ENCODE measurements at regions not wholly inside any gene's neighbourhood (a gene's known extent, or its start where the extent isn't known, plus 50 kb on each side); places are given as distances from the start of the nearest gene placed in this dataset.

- Histone ChIP-seq H3K4me2 (ENCODE audit: low read length) (no peak overlapping the region), H3K27me3 (ENCODE audit: insufficient read depth, low read length) (no peaks in the 10 kb centered on the region), H3K4me3 (replicated peaks in 1 of 2; ENCODE audit: low read depth in 1 of 2, low read length in 2 of 2) (no peak overlapping the region), H3K4me1 (ENCODE audit: control insufficient read depth in 1 of 2, insufficient read depth in 2 of 2, low read length in 2 of 2) (peaks cover 39 to 40% of the 10 kb centered on the region in 2 experiments), H3K36me3 (ENCODE audit: control insufficient read depth in 1 of 2, insufficient read depth in 2 of 2, low read length in 2 of 2) (no peaks in the 10 kb centered on the region), H3K79me2 (ENCODE audit: insufficient read depth, low read length) (no peaks in the 10 kb centered on the region), H3K9me2 (ENCODE audit: insufficient read depth) (no peaks in the 10 kb centered on the region), H4K20me1 (ENCODE audit: insufficient read depth) (no peaks in the 10 kb centered on the region), H3K9ac (ENCODE audit: low read length) (no peak overlapping the region), H2AFZ (ENCODE audit: low read depth, low read length, poor library complexity, severe bottlenecking) (no peak overlapping the region), H3K27ac (ENCODE audit: low read depth, low read length) (no peak overlapping the region), H3K9me3 (ENCODE audit: control insufficient read depth in 1 of 2, insufficient read depth in 1 of 2, low read depth in 1 of 2, low read length in 2 of 2) (no peaks in the 10 kb centered on the region)
- TF ChIP-seq POLR2A (IDR thresholded peaks at IDR 0.05; ENCODE audit: borderline replicate concordance, extremely low read depth, insufficient read depth, insufficient read length) (no peak), EZH2 (IDR thresholded peaks at IDR 0.05) (no peak), SP1 (IDR thresholded peaks at IDR 0.05; ENCODE audit: low read depth) (no peak), SRF (IDR thresholded peaks at IDR 0.05; ENCODE audit: low read depth) (no peak), ZFX (IDR thresholded peaks at IDR 0.05) (no peak), ELF1 (IDR thresholded peaks at IDR 0.05; ENCODE audit: borderline replicate concordance, low read depth) (no peak), ATF3 (IDR thresholded peaks at IDR 0.05) (no peak), CBX3 (IDR thresholded peaks at IDR 0.05; ENCODE audit: low read depth) (no peak), FOSL1 (IDR thresholded peaks at IDR 0.05; ENCODE audit: low read depth) (no peak)
- TF ChIP-seq, protein P1, sequence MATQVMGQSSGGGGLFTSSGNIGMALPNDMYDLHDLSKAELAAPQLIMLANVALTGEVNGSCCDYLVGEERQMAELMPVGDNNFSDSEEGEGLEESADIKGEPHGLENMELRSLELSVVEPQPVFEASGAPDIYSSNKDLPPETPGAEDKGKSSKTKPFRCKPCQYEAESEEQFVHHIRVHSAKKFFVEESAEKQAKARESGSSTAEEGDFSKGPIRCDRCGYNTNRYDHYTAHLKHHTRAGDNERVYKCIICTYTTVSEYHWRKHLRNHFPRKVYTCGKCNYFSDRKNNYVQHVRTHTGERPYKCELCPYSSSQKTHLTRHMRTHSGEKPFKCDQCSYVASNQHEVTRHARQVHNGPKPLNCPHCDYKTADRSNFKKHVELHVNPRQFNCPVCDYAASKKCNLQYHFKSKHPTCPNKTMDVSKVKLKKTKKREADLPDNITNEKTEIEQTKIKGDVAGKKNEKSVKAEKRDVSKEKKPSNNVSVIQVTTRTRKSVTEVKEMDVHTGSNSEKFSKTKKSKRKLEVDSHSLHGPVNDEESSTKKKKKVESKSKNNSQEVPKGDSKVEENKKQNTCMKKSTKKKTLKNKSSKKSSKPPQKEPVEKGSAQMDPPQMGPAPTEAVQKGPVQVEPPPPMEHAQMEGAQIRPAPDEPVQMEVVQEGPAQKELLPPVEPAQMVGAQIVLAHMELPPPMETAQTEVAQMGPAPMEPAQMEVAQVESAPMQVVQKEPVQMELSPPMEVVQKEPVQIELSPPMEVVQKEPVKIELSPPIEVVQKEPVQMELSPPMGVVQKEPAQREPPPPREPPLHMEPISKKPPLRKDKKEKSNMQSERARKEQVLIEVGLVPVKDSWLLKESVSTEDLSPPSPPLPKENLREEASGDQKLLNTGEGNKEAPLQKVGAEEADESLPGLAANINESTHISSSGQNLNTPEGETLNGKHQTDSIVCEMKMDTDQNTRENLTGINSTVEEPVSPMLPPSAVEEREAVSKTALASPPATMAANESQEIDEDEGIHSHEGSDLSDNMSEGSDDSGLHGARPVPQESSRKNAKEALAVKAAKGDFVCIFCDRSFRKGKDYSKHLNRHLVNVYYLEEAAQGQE (IDR thresholded peaks at IDR 0.05; ENCODE audit: low read depth): no peak
- ATAC-seq (no peak), DNase-seq (ENCODE audit: low read depth, low spot score) (no peak)
- ChIA-PET RAD21 (ENCODE audit: low non-redundant PET in 1 of 2, low total read pairs in 2 of 2, uncharacterized antibody in 2 of 2, unreplicated experiment in 2 of 2) (no interaction called here), CTCF (no interaction called here), POLR2A (no interaction called here)
- BruUV-seq (replicated peaks): no TSS peak
- intact Hi-C loops (cut with micrococcal nuclease): loop anchor here (5.0 kb wide), 1 partner anchor 67 kb away; no protein-coding TSS in a partner anchor
Measured at GRCh38 chr3:57009802-57010201, 50.7 kb upstream of the SPATA12 start.

Data from HCT116 (cell line).